DMS 273 treated with DMSO at 0.1 percent for 48 hours (cell line): ENCODE measurements at regions not wholly inside any gene's neighbourhood (a gene's known extent, or its start where the extent isn't known, plus 50 kb on each side); places are given as distances from the start of the nearest gene placed in this dataset.
"Not testable (repeated sequence)": the region's sequence is repeated elsewhere in the genome, so short reads cannot be mapped to it uniquely, and the experiment has no call there.

Experiments
- DNase-seq: peaks from one replicate; lab custom pipeline; 2025; lab: John Stamatoyannopoulos, UW

- DNase-seq = no peak
These were observed 145.6 kb upstream of the RBPJ start for GRCh38 chr4:26175006-26175786.

DNA sequence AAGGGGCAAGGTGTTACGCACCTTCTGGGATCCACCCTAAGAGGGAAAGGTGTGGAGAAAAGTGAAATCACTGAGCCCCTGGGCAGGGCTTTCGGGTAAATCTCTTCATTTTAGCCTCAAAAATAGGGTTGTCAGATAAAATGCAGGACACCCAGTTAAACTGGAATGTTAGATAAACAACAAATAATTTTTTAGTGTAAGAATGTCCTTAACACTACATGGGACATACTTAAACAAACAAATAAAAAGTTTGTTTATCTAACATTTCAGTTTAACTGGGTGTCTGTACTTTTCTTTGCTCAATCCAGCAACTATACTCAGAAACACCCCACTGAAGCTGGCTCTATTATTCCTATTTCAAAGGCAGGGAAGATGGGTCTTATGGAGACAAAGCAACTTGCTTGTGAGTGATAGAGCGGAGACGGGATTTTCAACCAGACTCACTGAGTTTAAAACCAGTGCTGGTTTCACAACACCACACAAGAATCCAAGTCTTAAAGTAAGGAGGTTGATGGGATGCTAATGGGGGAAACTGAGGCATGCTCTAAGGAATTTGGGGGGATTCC, 144.8 kb upstream of the RBPJ start:
- no peak for DNase-seq

GRCh38 chr4:26176598-26177149, 144.1 kb upstream of the RBPJ start:
- DNase-seq = no peak

- DNase-seq = no peak
These were observed 142.0 kb upstream of the RBPJ start for GRCh38 chr4:26178854-26179253.

DNA sequence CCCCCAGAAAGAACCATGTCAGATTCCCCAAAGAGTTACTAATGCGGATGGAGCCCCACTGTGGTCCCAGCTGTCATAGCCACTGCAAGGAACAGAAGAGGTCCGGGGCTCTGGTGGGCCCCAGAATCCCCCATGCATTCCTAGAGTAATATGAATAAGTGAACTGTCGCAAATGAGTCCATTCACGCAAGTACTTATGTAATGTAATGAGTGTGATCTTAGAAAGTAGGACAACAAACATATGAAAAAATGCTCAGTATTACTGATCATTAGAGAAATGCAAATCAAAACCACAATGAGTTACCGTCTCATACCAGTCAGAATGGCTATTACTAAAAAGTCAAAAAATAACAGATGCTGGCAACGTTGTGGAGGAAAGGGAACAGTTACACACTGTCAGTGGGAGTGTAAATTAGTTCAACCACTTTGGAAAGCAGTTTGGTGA, 141.5 kb upstream of the RBPJ start:
- no peak for DNase-seq

DNA sequence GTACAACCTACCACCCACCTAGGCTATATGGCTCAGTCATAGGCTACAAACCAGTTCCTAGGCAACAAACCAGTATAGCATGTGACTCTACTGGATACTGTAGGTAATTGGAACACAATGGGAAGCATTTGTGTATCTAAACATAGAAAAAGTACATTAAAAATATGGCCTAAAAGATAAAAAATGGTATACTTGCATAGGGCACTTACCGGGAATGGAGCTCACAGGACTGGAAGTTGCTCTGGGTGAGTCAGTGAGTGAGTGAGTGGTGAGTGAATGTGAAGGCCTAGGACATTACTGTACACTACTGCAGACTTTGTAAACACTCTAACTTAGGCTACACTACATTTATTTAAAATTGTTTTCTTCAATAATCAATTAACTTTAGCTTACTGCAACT, 139.2 kb upstream of the RBPJ start:
- no peak for DNase-seq

DNA sequence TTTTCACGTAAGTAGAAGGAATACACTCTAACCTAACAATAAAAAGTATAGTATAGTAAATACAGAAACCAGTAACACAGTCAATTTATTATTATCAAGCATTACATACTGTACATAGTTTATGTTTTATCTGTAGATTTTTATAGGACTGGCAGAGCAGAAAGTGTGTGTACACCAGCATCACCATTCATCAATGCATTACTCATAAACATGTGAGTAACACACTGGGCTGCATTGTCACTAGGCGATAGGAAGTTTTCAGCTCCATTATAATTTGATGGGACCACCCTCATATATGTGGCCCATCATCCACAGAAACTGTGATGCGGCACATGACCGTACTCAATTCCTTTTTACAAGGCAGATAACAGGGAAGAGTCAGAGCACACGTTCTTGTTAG, 137.8 kb upstream of the RBPJ start:
- no peak for DNase-seq

- no peak for DNase-seq
These were observed 135.4 kb upstream of the RBPJ start for GRCh38 chr4:26185436-26185835.

DNA sequence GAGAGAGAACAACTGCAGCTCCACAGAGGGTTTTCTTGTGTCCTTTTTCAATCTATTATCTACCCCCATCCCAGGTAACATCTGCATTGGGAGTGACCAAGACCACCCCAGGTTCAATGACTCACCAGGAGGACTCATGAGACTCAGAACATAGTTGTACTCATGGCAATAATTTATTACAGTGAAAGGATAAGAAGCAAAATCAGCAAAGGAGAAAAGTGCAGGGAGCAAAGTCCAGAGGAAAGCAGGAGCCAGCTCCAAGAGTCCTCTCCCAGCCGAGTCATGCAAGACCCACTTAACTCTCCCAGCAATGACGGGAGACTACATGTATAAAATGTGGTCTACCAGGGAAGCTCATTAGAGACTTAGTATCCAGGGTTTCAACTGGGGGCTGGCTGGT, 129.5 kb upstream of the RBPJ start:
- DNase-seq = no peak

GRCh38 chr4:26192899-26193869, 127.6 kb upstream of the RBPJ start:
- DNase-seq = no peak

DNA sequence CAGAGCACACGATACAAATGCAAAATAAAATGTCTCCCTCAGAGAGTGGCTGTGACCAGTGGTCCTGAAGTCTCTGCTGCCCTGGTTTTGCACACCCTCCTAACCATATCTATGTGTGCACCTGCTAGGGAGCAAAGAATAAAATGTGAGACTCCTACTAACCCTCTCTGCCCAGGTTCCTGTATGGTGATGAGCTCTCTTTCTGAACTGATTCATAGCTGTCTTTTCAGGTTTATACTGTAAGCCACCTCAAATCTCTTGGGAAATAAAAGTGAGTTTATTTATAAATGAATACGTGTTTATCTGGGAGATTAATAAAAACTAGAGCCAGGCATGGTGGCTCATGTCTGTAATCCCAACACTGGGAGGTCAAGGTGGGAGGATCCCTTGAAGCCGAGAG, 126.0 kb upstream of the RBPJ start:
- DNase-seq = no peak

DNA sequence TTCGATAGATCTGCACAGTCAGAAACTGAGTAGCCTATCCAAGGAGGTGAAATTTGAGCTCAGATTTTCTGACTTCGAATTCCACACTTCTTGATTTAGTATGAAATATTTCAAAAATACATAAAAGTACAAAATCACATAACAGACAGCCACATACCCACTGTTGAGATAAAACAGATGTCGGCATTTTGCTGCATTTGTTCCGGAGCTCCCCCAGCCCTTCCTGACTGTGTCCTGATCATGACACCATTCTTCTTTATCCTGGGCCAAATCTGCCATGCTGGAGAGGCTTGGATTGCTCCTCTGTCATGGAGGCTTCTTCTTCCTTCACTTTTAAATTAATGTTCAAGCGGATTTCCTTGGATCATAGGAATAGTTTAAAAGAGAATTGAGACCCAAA, 124.2 kb upstream of the RBPJ start:
- DNase-seq = no peak

DNA sequence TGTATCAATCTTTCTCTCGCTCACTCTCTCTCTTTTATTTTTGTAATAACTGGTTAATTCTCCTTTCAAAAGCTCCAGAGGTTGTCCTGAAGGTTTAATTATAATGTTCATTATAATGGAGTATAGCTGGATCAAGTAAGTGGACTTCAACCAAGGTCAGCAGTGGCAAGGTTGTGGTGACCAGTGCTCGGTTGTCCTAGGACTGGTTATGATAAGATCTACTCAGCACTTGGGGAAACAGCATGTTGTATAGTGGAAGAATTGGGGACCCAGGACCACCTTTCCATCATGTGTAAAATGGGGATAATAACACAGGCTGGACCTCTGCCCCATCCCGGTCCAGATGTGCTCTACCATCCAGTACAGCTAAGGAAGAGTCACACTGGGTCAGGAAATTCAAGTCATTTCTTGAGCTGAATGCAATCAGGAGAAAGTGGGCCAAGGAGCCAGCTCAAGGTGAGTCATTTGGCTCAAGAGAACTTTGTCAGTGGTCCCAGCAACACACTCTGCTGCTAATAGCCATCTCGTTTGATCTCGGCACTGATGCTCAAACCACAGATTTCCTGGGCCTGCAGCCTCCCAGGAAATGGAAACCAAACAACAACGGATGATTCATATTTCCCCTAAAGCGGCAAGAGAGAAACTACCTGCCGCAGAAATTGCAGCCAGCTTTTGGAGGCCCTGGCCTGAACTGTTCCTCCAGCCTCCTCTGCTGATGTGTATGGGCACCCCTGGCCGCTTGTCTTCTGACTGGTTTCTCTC, 123.6 kb upstream of the RBPJ start:
- DNase-seq = no peak

DNA sequence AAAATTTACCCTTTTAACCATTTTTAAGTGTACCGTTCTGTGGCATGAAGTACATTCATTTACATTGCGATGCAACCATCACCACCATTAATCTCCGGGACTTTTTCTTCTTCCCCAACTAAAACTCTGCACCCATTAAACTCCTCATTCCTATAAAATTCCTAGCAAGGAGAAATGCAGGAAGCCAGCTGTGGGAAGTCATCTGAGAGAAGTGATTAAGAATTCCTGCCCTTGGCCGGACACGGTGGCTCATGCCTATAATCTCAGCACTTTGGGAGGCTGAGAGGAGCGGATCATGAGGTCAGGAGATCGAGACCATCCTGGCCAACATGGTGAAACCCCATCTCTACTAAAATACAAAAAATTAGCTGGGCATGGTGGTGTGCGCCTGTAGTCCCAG, 121.9 kb upstream of the RBPJ start:
- not testable (repeated sequence) for DNase-seq

DNA sequence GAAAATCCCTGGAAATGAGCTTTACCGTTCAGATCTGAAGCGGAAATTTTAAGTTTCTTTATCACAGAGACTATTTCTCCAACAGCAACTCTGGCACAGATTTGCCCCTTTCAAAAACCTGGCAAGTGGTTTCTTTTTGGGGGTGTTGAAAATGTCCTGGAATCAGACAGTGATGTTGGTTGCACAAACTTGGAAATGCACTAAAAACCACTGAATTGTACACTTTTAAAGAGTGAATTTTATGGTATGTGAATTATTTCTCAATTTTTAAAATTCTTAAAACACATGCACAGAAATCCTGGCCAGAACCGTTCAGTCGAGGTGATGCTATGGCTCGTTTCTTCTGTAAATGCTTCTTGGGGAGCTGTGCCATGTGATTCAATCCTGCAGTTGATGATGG, 121.2 kb upstream of the RBPJ start:
- DNase-seq = no peak

DNA sequence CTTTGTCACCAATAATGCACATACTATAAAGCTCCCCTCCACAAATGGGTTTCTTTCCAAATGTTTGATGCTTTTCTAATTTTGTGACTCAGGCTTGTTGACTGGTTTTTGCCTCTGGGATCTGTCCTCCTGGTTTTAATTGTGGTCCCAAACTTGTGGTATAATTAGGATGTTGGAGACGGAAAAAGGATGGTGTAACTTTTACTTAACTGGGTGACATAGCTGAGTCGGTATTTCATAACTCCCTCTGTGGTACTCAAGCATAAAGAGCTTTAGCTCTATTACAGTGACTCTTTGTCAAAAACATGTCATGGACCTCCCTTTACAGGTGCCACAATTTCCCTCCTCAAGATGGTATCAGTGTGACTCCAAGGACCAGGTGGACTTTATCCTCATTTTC, 119.7 kb upstream of the RBPJ start:
- DNase-seq = no peak

- no peak for DNase-seq
These were observed 116.5 kb upstream of the RBPJ start for GRCh38 chr4:26204249-26204825.

DNA sequence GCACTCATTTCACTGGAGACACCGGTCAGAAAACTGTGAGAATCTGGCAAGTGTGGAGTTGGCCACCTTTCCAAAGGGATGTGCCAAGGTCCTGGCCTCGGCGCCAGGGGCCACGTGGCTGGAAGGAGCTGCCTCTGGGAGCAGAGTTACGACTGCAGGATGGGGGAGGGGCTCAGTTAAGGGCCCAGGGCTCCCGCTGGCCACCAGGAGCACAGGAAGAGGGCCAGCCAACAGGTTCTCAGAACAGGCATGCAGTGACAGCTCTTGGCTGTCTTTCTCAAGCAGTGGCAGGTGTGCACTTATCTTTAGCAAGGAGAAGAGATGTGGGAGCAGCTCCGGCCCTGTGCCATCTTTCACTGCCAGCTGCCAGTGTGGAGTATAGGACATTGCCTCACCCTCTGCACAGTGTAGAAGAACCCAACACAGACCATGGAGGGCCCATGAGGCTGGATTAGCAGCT, 115.9 kb upstream of the RBPJ start:
- DNase-seq = no peak

GRCh38 chr4:26206339-26206738, 114.5 kb upstream of the RBPJ start:
- DNase-seq = no peak

DNA sequence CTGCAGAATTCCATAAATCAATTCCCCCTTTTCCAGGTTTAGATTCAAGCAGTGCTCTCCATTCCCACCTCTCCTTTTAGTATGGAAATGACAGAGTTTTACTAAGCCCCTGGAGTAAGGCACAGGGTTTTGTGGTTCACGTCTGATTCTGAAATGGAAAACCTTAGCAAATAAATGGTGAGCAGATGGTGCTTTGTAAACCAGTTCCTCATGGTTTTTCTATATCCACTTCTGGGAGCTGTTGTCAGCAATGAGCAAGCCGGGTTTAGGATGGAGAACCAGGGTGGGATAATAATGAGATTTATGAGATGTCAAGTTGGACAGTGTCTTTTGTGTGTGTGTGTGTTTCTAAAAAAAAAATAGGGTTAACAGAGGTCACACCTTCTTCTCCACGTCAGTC, 113.8 kb upstream of the RBPJ start:
- no peak for DNase-seq

GRCh38 chr4:26207631-26208030, 113.2 kb upstream of the RBPJ start:
- no peak for DNase-seq
